ENCODE measurements at regions not wholly inside any gene's neighbourhood (a gene's known extent, or its start where the extent isn't known, plus 50 kb on each side); places are given as distances from the start of the nearest gene placed in this dataset.
"Not testable (repeated sequence)": the region's sequence is repeated elsewhere in the genome, so short reads cannot be mapped to it uniquely, and the experiment has no call there.

- no peak for DNase-seq
Observed at GRCh38 chr21:14753466-14754258, 207.5 kb upstream of the SAMSN1 start.

- DNase-seq: no peak
Observed at GRCh38 chr21:14753069-14753465, 207.0 kb upstream of the SAMSN1 start.

DNA sequence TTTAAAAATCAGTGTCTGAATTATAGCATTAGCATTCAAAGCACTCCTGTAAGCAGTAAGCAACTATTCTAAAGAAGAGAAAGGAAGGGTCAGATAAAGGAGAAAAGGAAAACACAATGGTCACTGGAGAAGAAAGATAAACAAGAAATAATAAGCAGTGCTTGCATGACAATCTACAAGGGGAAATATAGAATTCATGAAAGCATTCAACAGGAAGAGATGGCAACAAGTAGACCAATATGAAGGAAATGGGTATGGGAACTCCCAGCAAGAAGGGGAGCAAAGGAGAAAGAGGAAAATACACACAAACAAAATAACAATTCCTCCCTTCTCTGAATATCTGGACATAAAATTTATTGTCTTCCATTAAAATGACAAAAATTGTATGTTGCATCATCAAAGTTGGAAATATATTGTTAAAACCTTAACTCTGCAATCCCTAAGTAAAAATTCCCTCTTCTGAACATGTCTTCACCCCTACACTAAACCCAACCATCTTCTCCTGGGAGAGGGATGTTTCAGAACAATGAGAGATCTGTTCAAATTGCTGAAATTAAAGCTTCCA, 206.3 kb upstream of the SAMSN1 start:
- DNase-seq: no peak

GRCh38 chr21:14751602-14752344, 205.7 kb upstream of the SAMSN1 start:
- DNase-seq: no peak

DNA sequence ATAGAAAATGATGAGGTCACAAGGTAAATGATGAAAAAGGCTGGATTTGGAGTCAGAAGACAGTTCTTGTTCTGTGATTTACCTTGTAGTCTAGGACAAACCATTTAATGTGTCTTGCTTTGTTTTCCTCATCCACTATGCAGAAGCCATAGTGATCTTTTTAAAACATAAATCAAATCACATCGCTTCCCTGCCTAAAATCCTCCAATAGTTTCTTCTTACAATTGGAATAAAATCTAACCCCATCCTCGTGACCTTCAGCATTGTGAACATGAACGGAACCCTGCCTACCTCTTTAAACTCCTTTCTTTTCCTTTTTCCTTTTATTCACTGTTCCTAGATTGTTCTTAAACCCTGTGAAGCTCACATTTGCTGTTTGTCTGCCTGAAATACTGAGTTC, 204.9 kb upstream of the SAMSN1 start:
- DNase-seq: no peak

- DNase-seq: no peak
Observed at GRCh38 chr21:14750041-14750440, 203.9 kb upstream of the SAMSN1 start.

- DNase-seq: no peak
Observed at GRCh38 chr21:14748662-14749061, 202.5 kb upstream of the SAMSN1 start.

- DNase-seq: no peak
Observed at GRCh38 chr21:14744368-14744767, 198.3 kb upstream of the SAMSN1 start.

DNA sequence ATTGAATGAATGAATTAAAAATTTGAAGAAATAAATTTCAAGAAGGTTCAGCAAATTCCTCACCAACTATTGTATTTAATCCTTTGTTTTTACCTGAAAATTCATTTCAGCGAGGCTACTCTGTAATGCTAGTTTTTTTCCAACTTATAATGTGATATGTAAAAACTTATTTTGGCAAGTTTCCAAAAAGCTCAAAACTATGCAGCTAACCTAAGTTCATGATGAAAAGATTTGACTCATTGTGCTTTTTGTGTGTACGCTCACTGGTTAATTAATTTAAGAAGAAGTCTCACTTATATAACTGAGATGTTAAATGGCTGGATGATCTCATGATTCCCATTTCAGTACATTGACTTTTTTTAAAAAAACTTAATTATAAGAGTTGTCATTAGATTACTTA, 196.0 kb upstream of the SAMSN1 start:
- DNase-seq: no peak

GRCh38 chr21:14741256-14741655, 195.1 kb upstream of the SAMSN1 start:
- no peak for DNase-seq

DNA sequence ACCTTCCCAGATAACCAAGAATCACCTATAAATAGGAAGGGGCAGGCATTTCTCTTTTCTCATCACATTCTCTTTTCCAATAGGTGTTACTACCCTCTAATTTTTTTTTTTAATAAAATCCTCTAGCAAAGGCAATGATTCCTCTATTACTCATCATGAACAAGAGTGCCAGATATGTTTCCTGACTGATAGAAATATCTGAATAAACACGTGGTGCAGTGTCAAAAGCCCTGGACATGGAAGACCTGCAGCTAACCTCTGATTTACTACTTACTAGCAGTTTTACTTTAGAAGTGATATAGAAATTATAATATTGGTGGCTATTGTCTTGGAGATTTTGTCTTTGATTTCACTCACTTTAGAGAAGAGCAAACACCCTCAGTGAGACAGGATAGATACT, 194.6 kb upstream of the SAMSN1 start:
- no peak for DNase-seq

DNA sequence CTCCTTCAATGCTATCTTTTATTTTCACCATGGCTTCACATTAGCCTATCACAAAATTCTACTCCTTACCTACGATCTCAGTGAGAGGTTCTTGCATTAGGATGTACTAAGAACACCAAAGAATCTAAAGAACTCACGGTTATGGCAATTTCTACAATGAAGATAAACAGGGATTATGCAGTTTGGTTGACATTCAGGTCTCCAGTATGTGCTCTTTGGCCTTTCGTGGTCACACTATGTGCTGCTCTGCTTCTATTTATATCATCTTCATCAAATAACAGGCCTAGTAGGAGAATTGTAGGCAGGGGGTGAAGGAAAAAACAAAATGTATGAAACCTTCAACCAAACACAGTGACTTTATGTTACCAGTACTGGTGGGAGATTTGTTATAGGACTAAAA, 194.0 kb upstream of the SAMSN1 start:
- DNase-seq: no peak

- DNase-seq: no peak
Observed at GRCh38 chr21:14739590-14739989, 193.5 kb upstream of the SAMSN1 start.

GRCh38 chr21:14738576-14738975, 192.5 kb upstream of the SAMSN1 start:
- not testable (repeated sequence) for DNase-seq

- DNase-seq: no peak
Observed at GRCh38 chr21:14737922-14738321, 191.8 kb upstream of the SAMSN1 start.

DNA sequence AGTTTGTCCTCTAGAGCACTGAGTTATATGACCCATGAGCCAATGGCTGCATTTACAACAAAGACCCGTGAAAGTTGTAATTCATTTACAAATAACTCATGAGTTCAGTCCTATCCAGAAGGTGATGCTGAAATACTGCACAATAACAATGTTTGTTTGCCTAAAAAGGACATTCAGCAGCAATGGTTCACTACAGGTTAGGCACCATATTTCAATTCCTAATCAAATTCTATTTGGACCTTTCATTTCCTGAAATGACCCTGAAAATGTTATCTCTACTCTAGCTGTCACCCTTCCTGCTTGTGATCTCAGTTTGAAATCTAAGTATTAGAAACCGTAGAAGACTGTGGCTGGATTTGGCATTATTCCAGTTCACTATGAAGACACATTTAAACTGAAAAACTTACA, 191.2 kb upstream of the SAMSN1 start:
- no peak for DNase-seq

GRCh38 chr21:14736672-14737071, 190.6 kb upstream of the SAMSN1 start:
- no peak for DNase-seq

- DNase-seq: no peak
Observed at GRCh38 chr21:14736162-14736561, 190.0 kb upstream of the SAMSN1 start.

DNA sequence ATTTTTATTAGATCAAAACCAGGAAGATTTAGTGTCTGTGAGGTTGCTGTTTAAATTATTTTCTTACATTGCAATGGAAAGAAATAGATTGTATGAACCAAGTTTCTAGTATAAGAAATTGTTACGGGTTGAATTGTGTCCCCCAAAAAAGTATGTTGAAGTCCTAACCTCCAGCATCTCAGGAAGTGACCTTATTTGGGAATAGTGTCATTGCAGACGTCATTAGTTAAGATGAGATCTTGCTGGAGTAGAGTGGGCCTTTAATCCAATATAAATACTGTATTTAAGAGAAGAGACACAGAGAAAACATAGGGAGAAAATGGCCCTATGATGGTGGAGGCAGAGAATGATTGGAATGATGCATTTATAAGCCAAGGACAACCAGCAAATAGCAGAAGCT, 188.7 kb upstream of the SAMSN1 start:
- DNase-seq: no peak

DNA sequence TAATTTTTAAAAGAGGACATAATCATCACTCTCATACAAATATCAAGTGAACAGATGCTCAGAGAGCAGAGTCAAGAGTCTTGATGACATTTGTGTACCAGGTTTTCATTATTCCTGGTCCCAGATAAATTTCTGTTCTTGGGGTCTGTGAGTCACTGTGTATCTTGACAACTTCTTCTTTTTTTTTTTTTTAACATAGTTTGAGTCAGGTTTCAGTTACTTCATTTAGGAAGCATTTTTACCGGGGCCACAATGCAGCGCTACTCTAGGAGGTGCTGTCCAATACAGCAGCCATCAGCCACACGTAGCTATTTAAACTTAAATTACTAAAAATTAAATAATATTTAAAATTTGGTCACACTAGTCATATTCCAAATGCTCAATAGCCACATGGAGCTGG, 188.1 kb upstream of the SAMSN1 start:
- no peak for DNase-seq

DNA sequence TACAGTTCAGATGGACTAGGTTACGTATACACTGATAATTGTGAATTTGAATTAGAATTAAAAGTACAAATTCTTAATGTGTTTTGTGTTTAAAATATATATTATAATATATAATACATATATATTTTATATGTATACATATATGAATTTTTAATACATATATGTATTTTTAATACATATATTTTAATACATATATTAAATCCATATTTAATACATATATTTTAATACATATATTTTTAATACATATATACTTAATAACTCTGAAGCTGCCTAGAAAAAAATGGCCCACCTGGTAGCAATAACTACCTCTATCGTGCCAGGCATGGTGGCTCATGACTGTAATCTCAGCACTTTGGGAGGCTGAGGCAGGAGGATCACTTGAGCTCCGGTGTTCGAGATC, 179.1 kb upstream of the SAMSN1 start:
- no peak for DNase-seq

DNA sequence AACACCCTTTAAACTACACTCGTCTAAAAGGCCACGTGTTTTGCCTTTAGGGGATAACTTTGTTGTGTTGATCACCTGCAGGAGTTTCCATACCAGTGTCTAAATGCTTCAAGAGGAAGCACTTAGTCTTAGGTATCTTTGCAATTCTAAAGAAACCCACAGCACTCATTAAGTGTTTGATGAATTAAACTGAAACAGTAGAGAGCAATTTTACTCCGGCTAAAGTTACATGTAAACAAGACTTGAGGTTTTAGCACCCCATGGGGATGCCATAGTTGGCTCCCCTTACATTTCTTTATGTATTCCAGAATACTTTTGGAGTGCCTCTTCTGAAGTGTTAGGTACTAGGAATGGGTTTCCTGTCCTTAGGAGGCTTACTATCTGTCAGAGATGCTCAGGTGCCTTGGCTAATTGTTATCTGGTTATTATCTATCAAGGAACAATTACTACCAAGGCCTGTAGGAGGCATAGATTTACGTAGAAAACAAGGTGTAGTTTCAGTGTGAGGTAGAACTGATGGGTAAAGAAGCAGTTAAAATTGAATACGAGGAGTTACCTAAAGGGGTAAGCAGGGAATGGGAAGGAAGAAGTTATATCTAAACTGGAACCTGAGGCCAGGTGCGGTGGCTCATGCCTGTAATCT, 176.8 kb upstream of the SAMSN1 start:
- no peak for DNase-seq

- DNase-seq: no peak
Observed at GRCh38 chr21:14720237-14720636, 174.1 kb upstream of the SAMSN1 start.

DNA sequence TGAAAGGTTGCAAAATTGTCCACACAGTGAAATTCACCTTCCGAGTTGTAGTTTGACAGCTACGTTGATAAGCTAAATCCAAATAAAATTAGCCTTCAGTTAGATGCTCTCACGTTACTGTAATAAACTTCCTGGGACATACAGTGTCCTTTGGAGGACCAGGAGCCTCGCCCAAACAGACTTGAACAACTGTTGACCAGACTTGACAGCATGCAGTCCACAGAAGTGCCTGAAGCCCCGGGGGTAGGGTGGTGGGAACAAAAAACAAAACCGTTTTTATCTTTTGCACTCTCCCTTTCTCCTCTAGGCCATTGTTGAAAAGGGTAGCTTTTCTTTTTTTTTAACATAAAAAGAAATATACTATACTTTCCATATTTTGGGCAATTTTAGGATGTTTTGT, 172.8 kb upstream of the SAMSN1 start:
- no peak for DNase-seq
